Thoracic aorta (tissue), 2 donors: ENCODE measurements at regions not wholly inside any gene's neighbourhood (a gene's known extent, or its start where the extent isn't known, plus 50 kb on each side); places are given as distances from the start of the nearest gene placed in this dataset.
A peak's percentile ranks its signal among the peaks of the same experiment; 100 is the strongest.

Experiments
- ATAC-seq: fragments of 150-250 bp; one replicate; pipeline ENCODE4 v1.8.0; 2017; ENCODE audit warnings: low read depth; ENCODE audit not compliant: insufficient number of reproducible peaks, low FRiP score
- DNase-seq: peaks from one replicate; pipeline ENCODE4 v3.0.0-alpha.2; 2020; ENCODE audit warnings: low spot score
- H3K27ac ChIP-seq, 2 donors: fragments of 200-600 bp; sonication (generic); 1 replicate in 1 of 2; 2 replicates in 1 of 2; pipeline ENCODE4 v1.5.1; 2016; ENCODE audit warnings: mild to moderate bottlenecking in 2 of 2, moderate library complexity in 2 of 2
- H3K27me3 ChIP-seq: fragments of 200-600 bp; sonication (generic); replicated peaks from 2 replicates; pipeline ENCODE4 v1.6.0; 2016; ENCODE audit warnings: mild to moderate bottlenecking; ENCODE audit not compliant: insufficient read depth
- H3K36me3 ChIP-seq: fragments of 200-600 bp; sonication (generic); one replicate; pipeline ENCODE4 v1.5.1; 2016
- H3K4me1 ChIP-seq, 2 donors: fragments of 200-600 bp; sonication (generic); 1 replicate in 1 of 2; 2 replicates in 1 of 2; pipeline versions ENCODE4 v1.5.1 to v1.6.0; 2016; ENCODE audit warnings: low read depth in 2 of 2, mild to moderate bottlenecking in 1 of 2; ENCODE audit not compliant: control insufficient read depth in 1 of 2
- H3K4me3 ChIP-seq: fragments of 200-600 bp; sonication (generic); 2 replicates; pipeline ENCODE4 v1.5.1; 2016; ENCODE audit warnings: mild to moderate bottlenecking
- H3K9me3 ChIP-seq: fragments of 200-600 bp; sonication (generic); 2 replicates; pipeline ENCODE4 v1.5.1; 2016
- TF ChIP-seq, protein P1 (sequence below): fragments of 200-600 bp; sonication (generic); IDR thresholded peaks from one replicate; pipeline ENCODE4 v1.5.1; 2019; ENCODE audit warnings: antibody characterized with exemption

DNA sequence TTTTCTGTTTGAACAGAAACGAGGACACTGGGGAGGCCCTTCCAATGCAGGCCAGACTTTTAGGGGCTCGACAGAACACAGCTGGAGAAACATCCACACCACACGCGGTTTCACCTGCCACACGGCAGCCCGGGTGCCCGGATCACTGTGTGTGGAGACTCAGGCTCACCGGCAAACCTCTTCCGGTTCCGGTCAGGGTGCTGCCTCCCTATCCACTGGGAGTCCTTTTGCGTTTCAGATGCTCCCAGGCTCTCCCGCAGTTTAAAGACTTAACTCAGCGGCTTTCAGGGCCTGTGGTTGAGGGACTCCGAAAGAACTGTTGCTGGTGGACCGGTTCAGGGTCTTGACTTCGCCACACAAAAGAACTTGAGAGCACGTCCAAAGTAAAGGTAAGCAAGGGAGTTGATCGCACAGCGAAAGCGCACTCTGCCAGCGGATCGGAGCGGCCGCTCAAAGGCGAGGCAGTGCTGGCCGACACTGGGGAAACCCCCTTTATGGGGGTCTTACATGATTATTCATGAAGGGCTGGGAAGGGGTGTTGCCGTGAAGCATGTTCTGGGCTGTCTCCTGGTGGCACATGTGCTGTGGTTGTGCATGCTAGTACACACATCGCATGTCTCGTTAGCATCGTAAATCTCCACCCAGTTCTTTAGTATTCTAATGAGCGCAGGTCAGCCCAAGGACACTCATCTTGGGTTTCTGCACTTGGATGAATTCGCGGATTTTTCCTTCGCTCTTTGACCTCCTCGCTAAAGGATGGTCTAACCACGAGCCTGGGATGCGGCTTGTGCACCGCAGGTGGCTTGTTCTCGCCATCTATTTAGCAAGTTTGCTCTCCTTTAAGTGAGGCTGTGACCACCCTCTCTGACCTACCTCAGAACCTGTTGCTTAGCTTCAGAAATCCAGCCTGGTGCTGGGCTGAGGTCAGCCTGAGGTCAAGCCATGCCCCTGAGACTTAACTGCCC, 180.3 kb downstream of the CDH26 start:
- Histone ChIP-seq H3K27me3 (no peaks in the 10 kb centered on the region), H3K27ac (no peak overlapping the region), H3K4me3 (peak overlapping the region; percentile 66), H3K4me1 (no peaks in the 10 kb centered on the region), H3K9me3 (no peaks in the 10 kb centered on the region), H3K36me3 (no peaks in the 10 kb centered on the region)
- ATAC-seq (no peak), DNase-seq (no peak)
- TF ChIP-seq, protein P1, sequence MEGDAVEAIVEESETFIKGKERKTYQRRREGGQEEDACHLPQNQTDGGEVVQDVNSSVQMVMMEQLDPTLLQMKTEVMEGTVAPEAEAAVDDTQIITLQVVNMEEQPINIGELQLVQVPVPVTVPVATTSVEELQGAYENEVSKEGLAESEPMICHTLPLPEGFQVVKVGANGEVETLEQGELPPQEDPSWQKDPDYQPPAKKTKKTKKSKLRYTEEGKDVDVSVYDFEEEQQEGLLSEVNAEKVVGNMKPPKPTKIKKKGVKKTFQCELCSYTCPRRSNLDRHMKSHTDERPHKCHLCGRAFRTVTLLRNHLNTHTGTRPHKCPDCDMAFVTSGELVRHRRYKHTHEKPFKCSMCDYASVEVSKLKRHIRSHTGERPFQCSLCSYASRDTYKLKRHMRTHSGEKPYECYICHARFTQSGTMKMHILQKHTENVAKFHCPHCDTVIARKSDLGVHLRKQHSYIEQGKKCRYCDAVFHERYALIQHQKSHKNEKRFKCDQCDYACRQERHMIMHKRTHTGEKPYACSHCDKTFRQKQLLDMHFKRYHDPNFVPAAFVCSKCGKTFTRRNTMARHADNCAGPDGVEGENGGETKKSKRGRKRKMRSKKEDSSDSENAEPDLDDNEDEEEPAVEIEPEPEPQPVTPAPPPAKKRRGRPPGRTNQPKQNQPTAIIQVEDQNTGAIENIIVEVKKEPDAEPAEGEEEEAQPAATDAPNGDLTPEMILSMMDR, result no peak

DNA sequence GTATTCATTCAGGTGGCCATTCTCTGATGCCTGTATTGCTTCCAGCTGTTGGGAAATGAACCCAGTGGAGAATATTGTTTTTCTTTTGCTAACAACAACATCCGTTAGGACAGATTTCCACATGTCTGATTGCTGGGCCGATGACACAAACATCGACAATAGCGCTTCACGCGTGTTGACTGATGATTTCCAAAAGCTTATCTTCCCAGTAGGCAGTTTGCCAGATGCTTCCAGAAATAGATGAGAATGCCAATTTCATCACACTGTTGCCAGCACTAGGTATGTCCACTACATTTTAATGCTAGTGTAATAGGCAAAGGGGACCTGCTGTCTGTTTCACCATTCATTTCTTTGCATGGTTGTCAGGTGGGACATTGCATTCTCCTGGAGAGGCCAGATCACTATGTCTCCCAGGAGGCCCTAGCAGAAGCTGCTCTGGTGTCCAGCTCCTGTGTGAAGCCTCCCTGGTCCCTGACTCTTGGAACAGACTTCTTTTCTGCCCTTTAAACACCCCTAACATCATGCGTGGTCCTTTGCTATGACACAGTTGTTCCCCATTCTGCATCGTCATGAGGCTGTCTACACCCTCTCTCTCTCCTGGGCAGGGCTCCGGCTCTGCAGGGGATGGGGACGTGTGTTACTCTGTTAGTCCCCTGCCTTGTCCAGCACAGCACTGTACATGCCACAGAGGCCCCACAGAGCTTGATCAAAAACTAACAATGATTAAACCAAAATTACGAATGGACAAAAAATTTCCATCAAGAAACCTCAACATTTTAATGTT, 181.6 kb downstream of the CDH26 start:
- DNase-seq, result no peak
- H3K4me3 ChIP-seq, result no peak overlapping the region
- H3K27ac ChIP-seq, result no peak overlapping the region
- no peaks in the 10 kb centered on the region for H3K36me3 ChIP-seq
- no peak for ATAC-seq
- no peaks in the 10 kb centered on the region for H3K9me3 ChIP-seq
- TF ChIP-seq, protein P1, result no peak
- H3K4me1 ChIP-seq, result no peaks in the 10 kb centered on the region
- H3K27me3 ChIP-seq, result no peaks in the 10 kb centered on the region

DNA sequence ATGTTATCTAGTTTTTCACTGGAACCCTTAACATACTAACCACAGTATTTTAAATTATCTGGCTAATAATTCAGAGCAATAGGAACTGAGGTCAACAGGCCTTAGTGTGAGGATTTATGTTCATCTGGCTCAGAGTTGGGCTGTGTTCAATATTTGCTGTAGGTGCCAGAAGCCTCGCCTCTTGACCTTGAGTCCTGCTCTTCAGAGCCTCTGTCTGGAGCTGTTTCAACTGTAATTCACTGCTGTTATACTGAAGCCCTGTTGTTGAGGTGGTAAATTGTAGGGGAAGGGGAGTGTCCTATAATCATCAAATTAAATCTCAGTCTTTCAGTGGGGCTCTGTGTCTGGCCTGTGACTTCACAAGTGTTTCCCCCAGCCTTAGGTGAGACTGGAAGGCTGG, 184.4 kb downstream of the CDH26 start:
- Histone ChIP-seq H3K4me3 (no peak overlapping the region), H3K4me1 (no peaks in the 10 kb centered on the region), H3K27me3 (no peaks in the 10 kb centered on the region), H3K9me3 (no peaks in the 10 kb centered on the region), H3K27ac (no peak overlapping the region), H3K36me3 (no peaks in the 10 kb centered on the region)
- ATAC-seq, result no peak
- no peak for DNase-seq
- TF ChIP-seq, protein P1, result no peak

DNA sequence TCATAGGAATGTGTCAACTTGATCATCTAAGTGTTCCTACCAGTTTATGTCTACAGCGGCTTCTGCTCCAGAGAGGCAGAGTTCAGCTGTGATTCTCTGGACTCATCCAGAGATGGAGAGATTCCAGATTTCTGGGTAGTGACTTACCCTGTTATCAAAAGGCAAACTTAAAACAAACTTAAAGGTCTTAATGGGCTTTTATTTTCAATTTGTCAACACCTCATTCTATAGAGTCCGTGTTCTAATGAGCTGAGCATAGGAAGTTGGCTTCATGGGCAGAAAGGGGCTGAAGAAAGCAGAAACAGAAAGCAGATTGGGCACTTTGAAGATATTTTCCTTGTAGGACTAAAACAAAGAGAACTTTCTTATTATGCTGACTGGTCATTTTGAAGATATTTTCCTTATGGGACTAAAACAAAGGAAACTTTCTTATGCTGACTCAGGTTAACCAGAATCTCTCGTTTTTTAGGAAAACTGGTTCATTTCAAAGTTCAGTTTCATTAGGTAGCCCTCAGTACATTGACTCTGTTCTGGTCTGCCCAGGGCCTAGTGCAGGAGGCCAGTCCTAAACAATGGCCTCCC, 185.1 kb downstream of the CDH26 start:
- H3K4me1 ChIP-seq, result no peaks in the 10 kb centered on the region
- H3K4me3 ChIP-seq, result no peak overlapping the region
- H3K27me3 ChIP-seq, result no peaks in the 10 kb centered on the region
- no peaks in the 10 kb centered on the region for H3K9me3 ChIP-seq
- H3K36me3 ChIP-seq, result no peaks in the 10 kb centered on the region
- DNase-seq (no peak), ATAC-seq (no peak)
- TF ChIP-seq, protein P1, result no peak
- no peak overlapping the region for H3K27ac ChIP-seq

DNA sequence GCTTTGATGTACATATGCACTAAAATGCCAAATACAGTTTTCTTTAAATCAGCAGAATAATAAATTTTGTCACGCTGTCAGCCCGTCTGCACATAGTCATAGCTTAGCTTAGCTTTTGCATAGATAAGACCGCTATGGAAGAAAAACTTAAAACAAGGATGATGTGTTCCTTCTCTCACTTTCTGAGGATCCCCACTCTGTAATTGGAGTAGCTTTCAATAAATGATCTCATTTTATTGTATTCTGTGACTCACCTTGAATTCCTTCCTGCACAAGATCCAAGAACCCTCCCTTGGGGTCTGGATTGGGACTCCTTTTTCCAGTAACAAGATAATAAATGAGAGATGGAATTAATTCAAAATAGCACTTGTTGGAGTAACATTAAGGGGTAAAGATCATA, 186.2 kb downstream of the CDH26 start:
- no peaks in the 10 kb centered on the region for H3K4me1 ChIP-seq
- H3K9me3 ChIP-seq, result no peaks in the 10 kb centered on the region
- ATAC-seq, result no peak
- no peaks in the 10 kb centered on the region for H3K36me3 ChIP-seq
- H3K4me3 ChIP-seq, result no peak overlapping the region
- TF ChIP-seq, protein P1, result no peak
- H3K27me3 ChIP-seq, result no peaks in the 10 kb centered on the region
- no peak for DNase-seq
- H3K27ac ChIP-seq, result no peak overlapping the region
